ENCODE measurements at regions not wholly inside any gene's neighbourhood (a gene's known extent, or its start where the extent isn't known, plus 50 kb on each side); places are given as distances from the start of the nearest gene placed in this dataset.

DNA sequence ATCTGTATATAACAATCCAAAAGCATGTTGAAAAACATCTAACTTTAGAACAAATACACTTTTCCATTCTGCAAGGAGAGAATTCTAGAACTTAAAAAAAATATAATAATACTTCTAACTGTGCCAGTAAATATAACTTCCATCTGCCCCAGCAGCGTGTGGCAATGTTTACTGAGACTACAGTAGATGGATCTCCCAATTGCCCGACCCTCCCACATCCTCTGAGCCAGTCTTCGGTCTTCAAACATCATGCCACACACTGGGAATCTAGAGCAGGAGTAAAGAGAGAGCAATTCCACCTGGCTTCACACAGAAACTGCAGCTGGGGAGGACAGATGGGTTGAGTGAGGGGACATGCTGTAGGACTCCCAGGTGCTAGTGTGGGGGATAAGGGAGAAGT, 121.3 kb upstream of the NHSL1 start:
- H3K27ac ChIP-seq, result no peak overlapping the region
- H3K4me1 ChIP-seq, result no peaks in the 10 kb centered on the region
- TF ChIP-seq POLR2AphosphoS5 (IDR thresholded peaks at IDR 0.05) (no peak), POLR2A (IDR thresholded peaks at IDR 0.05) (no peak), EP300 (IDR thresholded peaks at IDR 0.05) (no peak)
- TF ChIP-seq, protein P1, sequence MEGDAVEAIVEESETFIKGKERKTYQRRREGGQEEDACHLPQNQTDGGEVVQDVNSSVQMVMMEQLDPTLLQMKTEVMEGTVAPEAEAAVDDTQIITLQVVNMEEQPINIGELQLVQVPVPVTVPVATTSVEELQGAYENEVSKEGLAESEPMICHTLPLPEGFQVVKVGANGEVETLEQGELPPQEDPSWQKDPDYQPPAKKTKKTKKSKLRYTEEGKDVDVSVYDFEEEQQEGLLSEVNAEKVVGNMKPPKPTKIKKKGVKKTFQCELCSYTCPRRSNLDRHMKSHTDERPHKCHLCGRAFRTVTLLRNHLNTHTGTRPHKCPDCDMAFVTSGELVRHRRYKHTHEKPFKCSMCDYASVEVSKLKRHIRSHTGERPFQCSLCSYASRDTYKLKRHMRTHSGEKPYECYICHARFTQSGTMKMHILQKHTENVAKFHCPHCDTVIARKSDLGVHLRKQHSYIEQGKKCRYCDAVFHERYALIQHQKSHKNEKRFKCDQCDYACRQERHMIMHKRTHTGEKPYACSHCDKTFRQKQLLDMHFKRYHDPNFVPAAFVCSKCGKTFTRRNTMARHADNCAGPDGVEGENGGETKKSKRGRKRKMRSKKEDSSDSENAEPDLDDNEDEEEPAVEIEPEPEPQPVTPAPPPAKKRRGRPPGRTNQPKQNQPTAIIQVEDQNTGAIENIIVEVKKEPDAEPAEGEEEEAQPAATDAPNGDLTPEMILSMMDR (IDR thresholded peaks at IDR 0.05), result no peak
- no peaks in the 10 kb centered on the region for H3K36me3 ChIP-seq
- no peaks in the 10 kb centered on the region for H3K27me3 ChIP-seq
- DNase-seq (ENCODE audit: low spot score in 2 of 2), result no peak
- WGBS, result 76% methylated on average over 3 of the region's 3 CpGs
- H3K4me3 ChIP-seq, result no peak overlapping the region
- H3K9me3 ChIP-seq, result no peaks in the 10 kb centered on the region

DNA sequence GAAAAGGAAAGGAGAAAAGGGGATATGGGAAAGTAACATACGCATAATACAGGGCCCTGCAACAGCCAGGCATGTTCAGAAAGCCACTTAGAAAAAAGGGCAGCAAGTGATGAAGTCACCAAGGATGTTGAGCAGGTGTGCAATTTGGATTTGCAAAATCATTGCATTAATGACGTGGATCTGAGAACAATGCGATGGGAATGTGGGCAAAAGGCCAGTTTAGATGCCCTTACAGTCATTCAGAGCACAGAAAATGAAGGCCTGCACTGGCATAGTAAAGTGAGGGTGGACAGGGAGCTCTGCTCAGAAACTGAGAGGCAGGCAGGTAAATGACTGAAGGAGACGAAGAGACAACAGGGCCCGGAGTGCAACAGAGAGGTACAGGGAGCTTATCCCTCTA, 123.7 kb upstream of the NHSL1 start:
- TF ChIP-seq EP300 (IDR thresholded peaks at IDR 0.05), result no peak
- no peak for TF ChIP-seq POLR2A (IDR thresholded peaks at IDR 0.05)
- TF ChIP-seq, protein P1 (IDR thresholded peaks at IDR 0.05), result no peak
- H3K9me3 ChIP-seq, result no peaks in the 10 kb centered on the region
- 78% methylated on average over 5 of the region's 5 CpGs for WGBS
- no peaks in the 10 kb centered on the region for H3K27me3 ChIP-seq
- H3K4me3 ChIP-seq, result no peak overlapping the region
- no peaks in the 10 kb centered on the region for H3K4me1 ChIP-seq
- no peak overlapping the region for H3K27ac ChIP-seq
- no peak for DNase-seq (ENCODE audit: low spot score in 2 of 2)
- no peaks in the 10 kb centered on the region for H3K36me3 ChIP-seq

DNA sequence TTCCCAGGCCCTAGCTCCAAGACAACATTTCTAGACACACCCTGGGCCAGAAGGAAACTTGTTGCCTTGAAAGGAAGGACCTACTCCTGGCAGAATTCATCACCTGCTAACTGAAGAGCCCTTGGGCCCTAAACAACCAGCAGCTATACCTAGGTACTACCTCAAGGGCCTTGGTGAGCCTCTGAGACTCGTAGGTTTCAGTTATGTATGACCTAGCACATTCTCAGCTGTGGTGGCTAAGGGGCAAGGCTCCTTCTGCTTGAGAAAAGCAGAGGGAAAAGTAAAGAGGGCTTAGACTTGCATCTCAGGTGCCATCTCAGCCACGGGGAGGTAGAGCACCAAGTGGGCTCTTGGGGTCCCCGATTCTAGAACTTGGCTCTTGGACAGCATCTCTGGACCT, 132.3 kb upstream of the NHSL1 start:
- TF ChIP-seq POLR2AphosphoS5 (IDR thresholded peaks at IDR 0.05) (no peak), POLR2A (IDR thresholded peaks at IDR 0.05) (no peak), EP300 (IDR thresholded peaks at IDR 0.05) (no peak)
- TF ChIP-seq, protein P1 (IDR thresholded peaks at IDR 0.05), result no peak
- H3K4me3 ChIP-seq, result no peak overlapping the region
- H3K27ac ChIP-seq, result no peak overlapping the region
- H3K36me3 ChIP-seq, result no peaks in the 10 kb centered on the region
- no peak for DNase-seq (ENCODE audit: low spot score in 2 of 2)
- no peaks in the 10 kb centered on the region for H3K27me3 ChIP-seq
- 72% methylated on average over 3 of the region's 3 CpGs for WGBS
- no peaks in the 10 kb centered on the region for H3K9me3 ChIP-seq
- H3K4me1 ChIP-seq, result peaks cover 4% of the 10 kb centered on the region

DNA sequence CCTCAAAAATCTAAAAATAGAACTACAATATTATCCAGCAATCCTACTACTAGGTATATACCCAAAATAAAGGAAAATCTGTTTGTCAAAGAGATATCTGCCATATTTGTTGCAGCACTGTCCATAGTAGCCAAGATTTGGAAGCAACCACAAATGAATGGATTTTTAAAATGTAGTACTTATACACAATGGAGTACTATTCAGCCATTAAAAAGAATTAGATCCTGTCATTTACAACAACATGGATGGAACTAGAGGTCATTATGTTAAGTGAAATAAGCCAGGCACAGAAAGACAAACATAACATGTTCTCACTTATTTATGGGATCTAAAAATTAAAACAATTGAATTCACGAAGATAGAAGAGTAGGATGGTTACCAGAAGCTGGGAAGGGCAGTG, 135.7 kb upstream of the CCDC28A start:
- no peak for DNase-seq (ENCODE audit: low spot score in 2 of 2)
- WGBS, result 97% methylated on average over 1 of the region's 1 CpG

DNA sequence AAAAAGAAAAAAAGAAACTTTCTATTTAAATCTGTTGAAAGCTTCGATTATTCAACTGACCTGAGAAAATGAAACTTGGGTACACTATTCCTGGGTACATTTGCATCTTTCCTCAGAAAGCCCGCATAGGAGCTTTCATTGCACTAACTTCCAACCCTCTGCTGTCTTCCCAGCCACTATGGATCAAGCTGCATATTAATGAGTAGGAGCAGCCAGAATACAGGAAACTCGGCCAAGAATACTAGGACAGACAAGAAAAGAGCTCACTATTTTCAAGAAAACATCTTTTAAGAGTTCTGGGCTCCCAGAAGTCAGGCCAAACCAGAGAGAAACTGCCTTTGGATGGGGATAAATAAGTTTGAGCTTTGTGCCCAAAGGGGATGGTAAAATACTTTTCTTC, 135.0 kb upstream of the CCDC28A start:
- no peaks in the 10 kb centered on the region for H3K36me3 ChIP-seq
- no peak overlapping the region for H3K27ac ChIP-seq
- TF ChIP-seq EP300 (IDR thresholded peaks at IDR 0.05) (no peak), POLR2A (IDR thresholded peaks at IDR 0.05) (no peak), POLR2AphosphoS5 (IDR thresholded peaks at IDR 0.05) (no peak)
- TF ChIP-seq, protein P1 (IDR thresholded peaks at IDR 0.05), result no peak
- H3K4me1 ChIP-seq, result peaks cover 4% of the 10 kb centered on the region
- no peaks in the 10 kb centered on the region for H3K27me3 ChIP-seq
- no peaks in the 10 kb centered on the region for H3K9me3 ChIP-seq
- no peak for DNase-seq (ENCODE audit: low spot score in 2 of 2)
- no peak overlapping the region for H3K4me3 ChIP-seq
- WGBS, result 40% methylated on average over 3 of the region's 3 CpGs

More for the DNA sequence above, 135.7 kb upstream of the CCDC28A start:
- Histone ChIP-seq H3K27ac (no peak overlapping the region), H3K4me3 (no peak overlapping the region), H3K4me1 (peaks cover 4% of the 10 kb centered on the region), H3K9me3 (no peaks in the 10 kb centered on the region), H3K36me3 (no peaks in the 10 kb centered on the region), H3K27me3 (no peaks in the 10 kb centered on the region)
- no peak for TF ChIP-seq POLR2AphosphoS5 (IDR thresholded peaks at IDR 0.05)
- no peak for TF ChIP-seq EP300 (IDR thresholded peaks at IDR 0.05)
- TF ChIP-seq, protein P1 (IDR thresholded peaks at IDR 0.05), result no peak
- no peak for TF ChIP-seq POLR2A (IDR thresholded peaks at IDR 0.05)

All from suprapubic skin (tissue), 4 donors.